Thyroid gland (tissue), 4 donors: ENCODE measurements at regions not wholly inside any gene's neighbourhood (a gene's known extent, or its start where the extent isn't known, plus 50 kb on each side); places are given as distances from the start of the nearest gene placed in this dataset.

Experiments used
- CTCF ChIP-seq, 6 experiments: fragments of 200-600 bp in 3 of 6; fragments of 450-650 bp in 3 of 6; sonication (generic) in 3 of 6; IDR thresholded peaks; one replicate each; pipeline ENCODE4 v1.5.1; 2016 to 2019; ENCODE audit warnings: antibody characterized with exemption in 6 of 6, mild to moderate bottlenecking in 2 of 6, inconsistent platforms in 1 of 6, moderate library complexity in 1 of 6
- POLR2A ChIP-seq, 2 donors: fragments of 450-650 bp; IDR thresholded peaks; one replicate each; pipeline ENCODE4 v1.6.1; 2017; ENCODE audit warnings: antibody characterized with exemption in 2 of 2, mild to moderate bottlenecking in 2 of 2, moderate library complexity in 1 of 2

GRCh38 chr15:95180530-95180929, 949.2 kb downstream of the MCTP2 start:
- TF ChIP-seq CTCF (IDR thresholded peaks at IDR 0.05) (no peak), POLR2A (IDR thresholded peaks at IDR 0.05) (no peak)
